GM12878 (cell line): ENCODE measurements at regions not wholly inside any gene's neighbourhood (a gene's known extent, or its start where the extent isn't known, plus 50 kb on each side); places are given as distances from the start of the nearest gene placed in this dataset.

Experiments used
- ATAC-seq: fragments of 200-7000 bp; cut with Tn5 transposase; 3 replicates; pipeline ENCODE4 v1.9.1; 2020; ENCODE audit warnings: mild to moderate bottlenecking, moderate library complexity
- BruUV-seq: library from RNA; stranded (reverse); fragments of 400-500 nt; replicated peaks from 2 replicates; lab custom pipeline; 2021; lab: Mats Ljungman, UMichigan
- CTCF ChIA-PET: fragments of 300-600 bp; sonication (Branson Sonifier 250); formaldehyde crosslinking; extraction: SDS; loops from one replicate; lab custom pipeline; 2021; ENCODE audit warnings: inconsistent platforms; lab: Yijun Ruan, JAX
- POLR2A ChIA-PET: fragments of 350-600 bp; formaldehyde crosslinking; extraction: SDS; loops from one replicate; lab custom pipeline; 2021; ENCODE audit warnings: inconsistent platforms; lab: Charles Lee
- RAD21 ChIA-PET: fragments of 300-600 bp; sonication (Branson Sonifier 250); formaldehyde crosslinking; loops from one replicate; lab custom pipeline; 2023; ENCODE audit warnings: antibody characterized with exemption; ENCODE audit not compliant: unreplicated experiment; lab: Charles Lee
- SMC1A ChIA-PET: fragments of 300-600 bp; sonication (Branson Sonifier 250); formaldehyde crosslinking; loops from one replicate; lab custom pipeline; 2023; ENCODE audit not compliant: unreplicated experiment, uncharacterized antibody; lab: Charles Lee
- DNase-seq: peaks from one replicate; pipeline ENCODE4 v3.0.0-alpha.2; 2011; ENCODE audit warnings: low read depth, low spot score
- FAIRE-seq: peaks from 3 replicates; lab custom pipeline; 2011; peaks lifted over from hg19 to GRCh38; lab: Jason Lieb, UNC
- H2AFZ ChIP-seq: 2 replicates; pipeline ENCODE4 v1.6.0; 2011; ENCODE audit warnings: low read depth, low read length, control low read depth; ENCODE audit not compliant: control insufficient read depth
- H3K27ac ChIP-seq: 2 replicates; pipeline ENCODE4 v1.5.1; 2011; ENCODE audit warnings: control low read depth; ENCODE audit not compliant: control insufficient read depth, insufficient read depth
- H3K27me3 ChIP-seq, 2 experiments: replicated peaks in 1 of 2; 2 replicates each; pipeline versions ENCODE4 v1.6.0 to v1.6.1; 2011; ENCODE audit warnings: low read length in 1 of 2; ENCODE audit not compliant: control insufficient read depth in 2 of 2, insufficient read depth in 2 of 2
- H3K36me3 ChIP-seq, 2 experiments: 2 replicates each; pipeline ENCODE4 v1.5.1; 2011; ENCODE audit warnings: low read length in 1 of 2; ENCODE audit not compliant: control insufficient read depth in 2 of 2, insufficient read depth in 2 of 2
- H3K4me1 ChIP-seq: 2 replicates; pipeline ENCODE4 v1.6.1; 2011; ENCODE audit warnings: mild to moderate bottlenecking, low read length, moderate library complexity, mixed read lengths; ENCODE audit not compliant: control insufficient read depth, insufficient read depth
- H3K4me2 ChIP-seq: 2 replicates; pipeline ENCODE4 v1.6.0; 2011; ENCODE audit warnings: control low read depth; ENCODE audit not compliant: control insufficient read depth, insufficient read depth
- H3K4me3 ChIP-seq: fragments of 200-600 bp; sonication (generic); 2 replicates; pipeline ENCODE4 v1.5.1; 2016
- H3K79me2 ChIP-seq: 2 replicates; pipeline ENCODE4 v1.6.0; 2011; ENCODE audit warnings: low read length; ENCODE audit not compliant: control insufficient read depth, insufficient read depth
- H3K9ac ChIP-seq: 2 replicates; pipeline ENCODE4 v1.8.0; 2011; ENCODE audit warnings: low read length, control low read depth, mixed read lengths; ENCODE audit not compliant: control insufficient read depth, insufficient read depth
- H3K9me3 ChIP-seq: replicated peaks from 3 replicates; pipeline ENCODE4 v1.5.1; 2011; ENCODE audit warnings: mild to moderate bottlenecking, low read length; ENCODE audit not compliant: control insufficient read depth, insufficient read depth
- H4K20me1 ChIP-seq: 2 replicates; pipeline ENCODE4 v1.6.0; 2011; ENCODE audit not compliant: control insufficient read depth, insufficient read depth
- GABPA ChIP-seq: IDR thresholded peaks from 2 replicates; pipeline ENCODE4 v1.6.1; 2014; ENCODE audit warnings: antibody characterized with exemption, low read depth, mild to moderate bottlenecking, inconsistent platforms
- JUNB ChIP-seq: IDR thresholded peaks from 2 replicates; pipeline ENCODE4 v1.6.1; 2016; ENCODE audit warnings: antibody characterized with exemption, mild to moderate bottlenecking
- RELA ChIP-seq: fragments of 450-650 bp; IDR thresholded peaks from 2 replicates; pipeline ENCODE4 v1.8.0; 2014; ENCODE audit warnings: borderline replicate concordance; ENCODE audit not compliant: partially characterized antibody
- SP1 ChIP-seq: IDR thresholded peaks from one replicate; pipeline ENCODE4 v1.6.1; 2011; ENCODE audit warnings: low read depth, low read length
- SUZ12 ChIP-seq: fragments of 200-600 bp; sonication (generic); IDR thresholded peaks from one replicate; pipeline ENCODE4 v1.6.1; 2018; ENCODE audit warnings: antibody characterized with exemption, mild to moderate bottlenecking; ENCODE audit not compliant: unreplicated experiment
- ZNF384 ChIP-seq: IDR thresholded peaks from 2 replicates; pipeline ENCODE4 v1.6.1; 2012; ENCODE audit warnings: low read depth, mild to moderate bottlenecking, low read length, improper control_type of control experiment, borderline replicate concordance
- WGBS: methylation state at CpG from one replicate; pipeline ENCODE4 v1.1.6; 2016; ENCODE audit warnings: low lambda C conversion rate; ENCODE audit not compliant: insufficient replicate concordance, insufficient coverage; ENCODE audit errors: missing lambda C conversion rate; 5-methylcytosine and 5-hydroxymethylcytosine counted together
- in situ Hi-C: fragments of 300-500 bp; cut with MboI; formaldehyde crosslinking; loops from 9 replicates; pipeline ENCODE4 v1.14.3; 2018; ENCODE audit warnings: mixed read lengths
- intact Hi-C: fragments of 100-400 bp; cut with micrococcal nuclease; formaldehyde crosslinking; loops from one replicate; pipeline ENCODE4 v1.14.2; 2022; ENCODE audit not compliant: unreplicated experiment
- TF ChIP-seq, protein P1 (sequence below): fragments of 450-650 bp; IDR thresholded peaks from 2 replicates; pipeline ENCODE4 v1.6.1; 2016; ENCODE audit warnings: mild to moderate bottlenecking
- TF ChIP-seq, protein P2 (sequence below): IDR thresholded peaks from 2 replicates; pipeline ENCODE4 v1.6.1; 2012; ENCODE audit warnings: mild to moderate bottlenecking, low read depth, low read length
- TF ChIP-seq, protein P3 (sequence below): fragments of 450-650 bp; formaldehyde crosslinking; IDR thresholded peaks from 2 replicates; pipeline ENCODE4 v1.4.0; 2020; ENCODE audit warnings: mild to moderate bottlenecking, moderate library complexity

DNA sequence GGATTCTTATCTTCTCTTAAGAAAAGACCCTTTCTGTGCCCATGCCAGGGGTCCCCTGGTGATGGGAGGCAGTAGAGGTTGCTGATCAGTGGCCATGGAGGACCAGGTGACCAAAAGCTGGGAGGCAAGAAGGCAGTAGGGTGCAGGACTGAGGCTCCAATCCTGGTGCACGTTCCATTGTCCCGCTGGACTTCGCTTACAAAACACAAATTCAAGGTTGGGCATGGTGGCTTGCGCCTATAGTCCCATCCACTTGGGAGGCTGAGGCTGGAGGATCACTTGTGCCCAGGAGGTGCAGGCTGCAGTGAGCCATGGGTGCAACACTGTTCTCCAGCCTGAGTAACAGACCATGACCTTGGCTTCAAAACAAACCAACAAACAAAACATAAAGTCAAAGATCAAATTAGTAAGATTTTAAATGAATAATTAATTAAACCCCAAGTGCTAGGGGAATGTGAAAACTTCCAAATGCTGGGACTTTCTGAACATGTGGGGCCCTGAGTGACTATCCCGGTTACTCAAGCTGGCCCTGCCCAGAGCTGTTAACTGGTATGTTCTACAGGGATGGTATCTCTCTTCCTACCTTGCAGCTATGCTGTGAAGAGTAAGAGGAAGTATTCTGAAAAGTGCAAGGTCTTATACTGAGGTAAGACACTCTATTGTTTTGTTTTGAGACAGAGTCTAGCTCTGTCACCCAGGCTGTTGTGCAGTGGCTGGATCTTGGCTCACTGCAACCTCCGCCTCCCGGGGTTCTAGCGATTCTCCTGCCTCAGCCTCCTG lies 97.6 kb downstream of the LYZL2 start:
- Histone ChIP-seq H3K4me2 (no peak overlapping the region), H3K4me1 (peaks cover 21% of the 10 kb centered on the region), H3K9ac (no peak overlapping the region), H3K27ac (no peak overlapping the region), H3K36me3 (no peaks in the 10 kb centered on the region), H3K4me3 (no peak overlapping the region), H2AFZ (no peak overlapping the region), H3K79me2 (no peaks in the 10 kb centered on the region), H3K27me3 (no peaks in the 10 kb centered on the region), H4K20me1 (no peaks in the 10 kb centered on the region), H3K9me3 (no peaks in the 10 kb centered on the region)
- DNase-seq = no peak
- ATAC-seq = peak; percentile 20
- intact Hi-C loops (no loop called here), in situ Hi-C loops (loop anchor here (5.0 kb wide), 1 partner anchor 115 kb away; no protein-coding TSS in a partner anchor)
- TF ChIP-seq RELA (no peak), SUZ12 (no peak), SP1 (no peak), ZNF384 (no peak), GABPA (no peak), JUNB (no peak)
- TF ChIP-seq, protein P1, sequence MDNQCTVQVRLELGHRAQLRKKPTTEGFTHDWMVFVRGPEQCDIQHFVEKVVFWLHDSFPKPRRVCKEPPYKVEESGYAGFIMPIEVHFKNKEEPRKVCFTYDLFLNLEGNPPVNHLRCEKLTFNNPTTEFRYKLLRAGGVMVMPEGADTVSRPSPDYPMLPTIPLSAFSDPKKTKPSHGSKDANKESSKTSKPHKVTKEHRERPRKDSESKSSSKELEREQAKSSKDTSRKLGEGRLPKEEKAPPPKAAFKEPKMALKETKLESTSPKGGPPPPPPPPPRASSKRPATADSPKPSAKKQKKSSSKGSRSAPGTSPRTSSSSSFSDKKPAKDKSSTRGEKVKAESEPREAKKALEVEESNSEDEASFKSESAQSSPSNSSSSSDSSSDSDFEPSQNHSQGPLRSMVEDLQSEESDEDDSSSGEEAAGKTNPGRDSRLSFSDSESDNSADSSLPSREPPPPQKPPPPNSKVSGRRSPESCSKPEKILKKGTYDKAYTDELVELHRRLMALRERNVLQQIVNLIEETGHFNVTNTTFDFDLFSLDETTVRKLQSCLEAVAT = no peak; the same call in 1 of the 2 replicates
- TF ChIP-seq, protein P2, sequence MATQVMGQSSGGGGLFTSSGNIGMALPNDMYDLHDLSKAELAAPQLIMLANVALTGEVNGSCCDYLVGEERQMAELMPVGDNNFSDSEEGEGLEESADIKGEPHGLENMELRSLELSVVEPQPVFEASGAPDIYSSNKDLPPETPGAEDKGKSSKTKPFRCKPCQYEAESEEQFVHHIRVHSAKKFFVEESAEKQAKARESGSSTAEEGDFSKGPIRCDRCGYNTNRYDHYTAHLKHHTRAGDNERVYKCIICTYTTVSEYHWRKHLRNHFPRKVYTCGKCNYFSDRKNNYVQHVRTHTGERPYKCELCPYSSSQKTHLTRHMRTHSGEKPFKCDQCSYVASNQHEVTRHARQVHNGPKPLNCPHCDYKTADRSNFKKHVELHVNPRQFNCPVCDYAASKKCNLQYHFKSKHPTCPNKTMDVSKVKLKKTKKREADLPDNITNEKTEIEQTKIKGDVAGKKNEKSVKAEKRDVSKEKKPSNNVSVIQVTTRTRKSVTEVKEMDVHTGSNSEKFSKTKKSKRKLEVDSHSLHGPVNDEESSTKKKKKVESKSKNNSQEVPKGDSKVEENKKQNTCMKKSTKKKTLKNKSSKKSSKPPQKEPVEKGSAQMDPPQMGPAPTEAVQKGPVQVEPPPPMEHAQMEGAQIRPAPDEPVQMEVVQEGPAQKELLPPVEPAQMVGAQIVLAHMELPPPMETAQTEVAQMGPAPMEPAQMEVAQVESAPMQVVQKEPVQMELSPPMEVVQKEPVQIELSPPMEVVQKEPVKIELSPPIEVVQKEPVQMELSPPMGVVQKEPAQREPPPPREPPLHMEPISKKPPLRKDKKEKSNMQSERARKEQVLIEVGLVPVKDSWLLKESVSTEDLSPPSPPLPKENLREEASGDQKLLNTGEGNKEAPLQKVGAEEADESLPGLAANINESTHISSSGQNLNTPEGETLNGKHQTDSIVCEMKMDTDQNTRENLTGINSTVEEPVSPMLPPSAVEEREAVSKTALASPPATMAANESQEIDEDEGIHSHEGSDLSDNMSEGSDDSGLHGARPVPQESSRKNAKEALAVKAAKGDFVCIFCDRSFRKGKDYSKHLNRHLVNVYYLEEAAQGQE = no peak
- TF ChIP-seq, protein P3, sequence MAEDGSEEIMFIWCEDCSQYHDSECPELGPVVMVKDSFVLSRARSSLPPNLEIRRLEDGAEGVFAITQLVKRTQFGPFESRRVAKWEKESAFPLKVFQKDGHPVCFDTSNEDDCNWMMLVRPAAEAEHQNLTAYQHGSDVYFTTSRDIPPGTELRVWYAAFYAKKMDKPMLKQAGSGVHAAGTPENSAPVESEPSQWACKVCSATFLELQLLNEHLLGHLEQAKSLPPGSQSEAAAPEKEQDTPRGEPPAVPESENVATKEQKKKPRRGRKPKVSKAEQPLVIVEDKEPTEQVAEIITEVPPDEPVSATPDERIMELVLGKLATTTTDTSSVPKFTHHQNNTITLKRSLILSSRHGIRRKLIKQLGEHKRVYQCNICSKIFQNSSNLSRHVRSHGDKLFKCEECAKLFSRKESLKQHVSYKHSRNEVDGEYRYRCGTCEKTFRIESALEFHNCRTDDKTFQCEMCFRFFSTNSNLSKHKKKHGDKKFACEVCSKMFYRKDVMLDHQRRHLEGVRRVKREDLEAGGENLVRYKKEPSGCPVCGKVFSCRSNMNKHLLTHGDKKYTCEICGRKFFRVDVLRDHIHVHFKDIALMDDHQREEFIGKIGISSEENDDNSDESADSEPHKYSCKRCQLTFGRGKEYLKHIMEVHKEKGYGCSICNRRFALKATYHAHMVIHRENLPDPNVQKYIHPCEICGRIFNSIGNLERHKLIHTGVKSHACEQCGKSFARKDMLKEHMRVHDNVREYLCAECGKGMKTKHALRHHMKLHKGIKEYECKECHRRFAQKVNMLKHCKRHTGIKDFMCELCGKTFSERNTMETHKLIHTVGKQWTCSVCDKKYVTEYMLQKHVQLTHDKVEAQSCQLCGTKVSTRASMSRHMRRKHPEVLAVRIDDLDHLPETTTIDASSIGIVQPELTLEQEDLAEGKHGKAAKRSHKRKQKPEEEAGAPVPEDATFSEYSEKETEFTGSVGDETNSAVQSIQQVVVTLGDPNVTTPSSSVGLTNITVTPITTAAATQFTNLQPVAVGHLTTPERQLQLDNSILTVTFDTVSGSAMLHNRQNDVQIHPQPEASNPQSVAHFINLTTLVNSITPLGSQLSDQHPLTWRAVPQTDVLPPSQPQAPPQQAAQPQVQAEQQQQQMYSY (CRISPR knock-in tag) = no peak
- no peak for FAIRE-seq
- BruUV-seq = no TSS peak
- RAD21 ChIA-PET = interaction anchor here (0.7 to 11.4 kb wide), 23 partner anchors 11 to 172 kb away, joined by 3 to 198 read pairs (median 8); partner anchors contain the start of gene MAP3K8
- SMC1A ChIA-PET = interaction anchor here (0.6 to 12.4 kb wide), 21 partner anchors 11 to 184 kb away, joined by 3 to 284 read pairs (median 10); partner anchors contain the start of gene MAP3K8
- POLR2A ChIA-PET = interaction anchor here (0.8 to 11.0 kb wide), 4 partner anchors 17 to 112 kb away, joined by 3 to 113 read pairs (median 6); partner anchors contain the start of gene MAP3K8
- WGBS = 75% methylated on average over 8 of the region's 8 CpGs
- CTCF ChIA-PET = interaction anchor here (0.9 to 10.6 kb wide), 22 partner anchors 11 to 534 kb away, joined by 3 to 217 read pairs (median 8); partner anchors contain the start of gene MAP3K8
